ENCODE measurements at regions not wholly inside any gene's neighbourhood (a gene's known extent, or its start where the extent isn't known, plus 50 kb on each side); places are given as distances from the start of the nearest gene placed in this dataset.

- TF ChIP-seq REST (IDR thresholded peaks at IDR 0.05) (no peak), ATF3 (IDR thresholded peaks at IDR 0.05) (no peak), HNF4G (IDR thresholded peaks at IDR 0.05) (no peak), NR2F2 (IDR thresholded peaks at IDR 0.05) (no peak), FOXA2 (IDR thresholded peaks at IDR 0.05) (no peak), TAF1 (conservative IDR thresholded peaks at IDR 0.05) (no peak), JUND (IDR thresholded peaks at IDR 0.05) (no peak), SP1 (IDR thresholded peaks at IDR 0.05) (no peak), RAD21 (IDR thresholded peaks at IDR 0.05) (no peak), FOXA1 (IDR thresholded peaks at IDR 0.05) (no peak)
- TF ChIP-seq, protein P1, sequence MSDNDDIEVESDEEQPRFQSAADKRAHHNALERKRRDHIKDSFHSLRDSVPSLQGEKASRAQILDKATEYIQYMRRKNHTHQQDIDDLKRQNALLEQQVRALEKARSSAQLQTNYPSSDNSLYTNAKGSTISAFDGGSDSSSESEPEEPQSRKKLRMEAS (IDR thresholded peaks at IDR 0.05): no peak
Observed at GRCh38 chr2:139365189-139365588, 585.0 kb upstream of the NXPH2 start (continued).

- H3K4me3 ChIP-seq (ENCODE audit: low read depth in 1 of 3, low read length in 3 of 3): no peak overlapping the region
- TF ChIP-seq FOXA1 (IDR thresholded peaks at IDR 0.05) (no peak), JUND (IDR thresholded peaks at IDR 0.05) (no peak), GABPA (IDR thresholded peaks at IDR 0.05 in 1 of 2, conservative IDR thresholded peaks at IDR 0.05 in 1 of 2) (no peak), RAD21 (IDR thresholded peaks at IDR 0.05) (no peak), TAF1 (conservative IDR thresholded peaks at IDR 0.05) (no peak), SP1 (IDR thresholded peaks at IDR 0.05) (no peak), EGR1 (IDR thresholded peaks at IDR 0.05; ENCODE audit: low read depth in 2 of 2) (no peak), REST (IDR thresholded peaks at IDR 0.05) (no peak), HNF4A (conservative IDR thresholded peaks at IDR 0.05) (no peak), RXRA (IDR thresholded peaks at IDR 0.05) (no peak), CTCF (IDR thresholded peaks at IDR 0.05; ENCODE audit: low read depth, low read length, missing input control) (no peak), ATF3 (IDR thresholded peaks at IDR 0.05) (no peak), HNF4G (IDR thresholded peaks at IDR 0.05) (no peak), NR2F2 (IDR thresholded peaks at IDR 0.05) (no peak), YY1 (IDR thresholded peaks at IDR 0.05) (no peak), FOXA2 (IDR thresholded peaks at IDR 0.05) (no peak)
- TF ChIP-seq, protein P1 (IDR thresholded peaks at IDR 0.05): no peak
- TF ChIP-seq, protein P2, sequence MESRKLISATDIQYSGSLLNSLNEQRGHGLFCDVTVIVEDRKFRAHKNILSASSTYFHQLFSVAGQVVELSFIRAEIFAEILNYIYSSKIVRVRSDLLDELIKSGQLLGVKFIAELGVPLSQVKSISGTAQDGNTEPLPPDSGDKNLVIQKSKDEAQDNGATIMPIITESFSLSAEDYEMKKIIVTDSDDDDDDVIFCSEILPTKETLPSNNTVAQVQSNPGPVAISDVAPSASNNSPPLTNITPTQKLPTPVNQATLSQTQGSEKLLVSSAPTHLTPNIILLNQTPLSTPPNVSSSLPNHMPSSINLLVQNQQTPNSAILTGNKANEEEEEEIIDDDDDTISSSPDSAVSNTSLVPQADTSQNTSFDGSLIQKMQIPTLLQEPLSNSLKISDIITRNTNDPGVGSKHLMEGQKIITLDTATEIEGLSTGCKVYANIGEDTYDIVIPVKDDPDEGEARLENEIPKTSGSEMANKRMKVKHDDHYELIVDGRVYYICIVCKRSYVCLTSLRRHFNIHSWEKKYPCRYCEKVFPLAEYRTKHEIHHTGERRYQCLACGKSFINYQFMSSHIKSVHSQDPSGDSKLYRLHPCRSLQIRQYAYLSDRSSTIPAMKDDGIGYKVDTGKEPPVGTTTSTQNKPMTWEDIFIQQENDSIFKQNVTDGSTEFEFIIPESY (IDR thresholded peaks at IDR 0.05): no peak
- no peaks in the 10 kb centered on the region for H3K4me1 ChIP-seq (ENCODE audit: control insufficient read depth in 4 of 4, insufficient read depth in 4 of 4, low read length in 3 of 4)
- no peak for DNase-seq (ENCODE audit: low spot score)
- H3K9me3 ChIP-seq (ENCODE audit: control insufficient read depth in 4 of 4, low read length in 3 of 4): no peaks in the 10 kb centered on the region
- H3K36me3 ChIP-seq (ENCODE audit: control insufficient read depth in 4 of 4, insufficient read depth in 3 of 4, low read depth in 1 of 4, low read length in 3 of 4): no peaks in the 10 kb centered on the region
- H3K9ac ChIP-seq (ENCODE audit: low read depth in 1 of 2, low read length in 2 of 2): no peak overlapping the region
- no peak overlapping the region for H3K27ac ChIP-seq (ENCODE audit: low read depth in 1 of 2, low read length in 2 of 2)
- WGBS: 53% methylated on average over 1 of the region's 1 CpG
- H3K27me3 ChIP-seq (ENCODE audit: control insufficient read depth in 4 of 4, insufficient read depth in 4 of 4, low read length in 3 of 4): peaks cover 0 to 3% (median 0%) of the 10 kb centered on the region in 4 donors
Observed at GRCh38 chr2:139360654-139361053, 580.5 kb upstream of the NXPH2 start.

Data from liver (tissue), 8 donors.